ENCODE measurements at regions not wholly inside any gene's neighbourhood (a gene's known extent, or its start where the extent isn't known, plus 50 kb on each side); places are given as distances from the start of the nearest gene placed in this dataset.
"Not testable (repeated sequence)": the region's sequence is repeated elsewhere in the genome, so short reads cannot be mapped to it uniquely, and the experiment has no call there.

DNA sequence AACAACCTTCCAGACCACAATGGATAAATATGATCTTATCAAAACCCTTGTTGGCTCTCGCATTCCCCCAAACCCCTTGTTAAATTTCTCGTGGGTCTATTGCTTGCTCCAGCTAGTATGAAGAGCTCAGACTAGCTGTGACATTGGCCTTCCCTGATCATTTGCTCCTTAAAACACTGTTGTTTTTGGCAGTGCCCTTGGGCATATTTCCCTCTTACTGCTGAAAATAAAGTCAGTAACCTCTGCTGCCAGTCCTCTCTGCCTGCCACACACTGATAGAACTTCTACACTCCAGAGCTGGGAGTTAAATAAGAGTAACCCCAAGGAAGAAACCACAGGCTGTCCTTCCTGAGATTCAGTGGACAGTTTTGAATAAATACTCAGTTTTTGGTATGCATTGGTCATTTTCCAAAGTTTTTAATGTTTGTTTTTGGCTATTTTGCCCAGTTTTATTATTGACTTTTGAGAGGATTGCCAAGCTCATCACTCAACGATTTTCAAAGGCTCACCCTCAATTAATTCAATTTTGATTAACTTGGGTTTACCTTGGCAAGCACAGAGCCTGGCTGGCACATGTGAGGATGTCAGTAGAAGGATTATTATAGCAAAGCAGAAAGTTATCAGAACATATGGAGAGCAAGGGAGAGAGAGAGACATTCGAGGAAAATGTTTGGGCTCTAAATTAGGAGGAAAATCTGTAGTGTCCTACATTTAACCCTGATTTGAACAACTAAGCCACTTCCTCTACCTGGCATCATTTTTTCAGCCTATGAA is 84.3 kb upstream of the SYN3 start:
- DNase-seq (ENCODE audit: low spot score) (no peak), ATAC-seq (peak; percentile 84)

GRCh38 chr22:33139937-33140336 is 81.8 kb upstream of the SYN3 start:
- ATAC-seq, result no peak
- no peak for DNase-seq (ENCODE audit: low spot score)

- not testable (repeated sequence) for ATAC-seq; DNase-seq (ENCODE audit: low spot score)
Measured at GRCh38 chr22:33138333-33138732, 80.2 kb upstream of the SYN3 start.

DNA sequence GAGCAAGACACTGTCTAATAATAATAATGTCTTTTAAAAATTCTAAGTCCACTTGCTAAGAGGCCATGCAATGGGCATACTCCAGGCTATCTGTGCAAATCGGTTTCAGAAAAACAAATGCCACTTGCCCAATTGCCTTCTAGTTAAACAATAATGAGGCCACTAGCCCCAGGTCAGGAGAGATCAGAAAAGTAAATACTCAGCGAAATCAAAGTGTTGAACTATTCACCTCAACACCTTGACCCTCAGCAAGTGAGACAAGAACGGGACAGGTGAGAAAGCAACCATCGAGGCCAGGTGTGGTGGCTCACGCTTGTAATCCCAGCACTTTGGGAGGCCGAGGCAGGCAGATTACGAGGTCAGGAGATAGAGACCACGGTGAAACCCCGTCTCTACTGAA is 72.3 kb upstream of the SYN3 start:
- DNase-seq (ENCODE audit: low spot score), result peak; percentile 61
- ATAC-seq, result peak; percentile 94

DNA sequence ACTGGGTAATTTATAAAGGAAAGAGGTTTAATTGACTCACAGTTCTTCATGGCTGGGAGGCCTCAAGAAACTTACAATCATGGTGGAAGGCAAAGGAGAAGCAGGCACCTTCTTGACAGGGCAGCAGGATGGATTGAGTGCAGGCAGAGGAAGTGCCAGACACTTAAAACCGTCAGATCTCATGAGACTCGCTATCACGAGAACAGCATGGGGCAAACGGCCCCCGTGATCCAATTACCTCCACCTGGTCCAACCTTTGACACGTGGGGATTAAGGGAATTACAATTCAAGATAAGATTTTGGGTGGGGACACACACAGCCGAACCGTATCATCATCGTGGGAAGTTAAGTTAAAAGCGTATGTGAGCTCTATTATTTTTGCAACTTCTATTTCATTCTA is 71.4 kb upstream of the SYN3 start:
- no peak for DNase-seq (ENCODE audit: low spot score)
- ATAC-seq, result no peak

DNA sequence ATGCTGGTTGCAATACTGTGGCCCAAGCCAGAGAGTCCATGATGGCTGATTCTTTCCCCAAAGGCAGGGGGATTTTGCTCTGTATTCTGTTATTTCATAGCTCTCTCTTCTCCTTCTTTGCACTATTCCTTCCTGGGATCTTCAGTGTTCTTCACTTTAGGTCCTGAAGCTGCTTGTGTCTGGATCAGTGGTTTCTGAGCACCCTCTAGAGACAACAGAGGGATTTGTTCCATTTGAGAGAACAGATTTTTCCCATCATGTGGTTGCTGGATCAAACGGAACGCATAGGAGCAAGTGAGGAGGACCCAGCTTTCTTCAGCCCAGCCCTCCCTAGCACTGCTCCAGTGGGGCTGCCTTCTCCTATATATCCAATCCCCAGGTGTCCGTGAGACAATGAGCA is 68.7 kb upstream of the SYN3 start:
- DNase-seq (ENCODE audit: low spot score) (no peak), ATAC-seq (peak; percentile 64)

DNA sequence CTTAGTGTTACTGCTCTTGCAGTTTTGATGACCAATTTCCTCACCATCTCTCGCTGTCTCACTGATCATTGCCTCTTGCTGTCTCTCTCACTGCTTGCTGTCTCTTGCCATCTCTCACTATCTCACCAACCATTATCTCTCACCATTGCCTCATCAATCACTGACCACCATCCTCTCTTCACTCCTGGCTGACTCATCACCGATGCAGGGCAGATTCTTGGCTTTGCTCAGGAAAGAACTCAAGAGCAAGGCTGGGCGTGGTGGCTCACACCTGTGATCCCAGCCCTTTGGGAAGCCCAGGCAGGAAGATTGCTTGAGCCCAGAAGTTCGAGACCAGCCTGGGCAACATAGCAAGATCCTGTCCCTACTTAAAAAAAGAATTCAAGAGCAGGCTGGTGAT is 66.3 kb upstream of the SYN3 start:
- DNase-seq (ENCODE audit: low spot score), result no peak
- ATAC-seq, result no peak

GRCh38 chr22:33122439-33122838 is 64.3 kb upstream of the SYN3 start:
- not testable (repeated sequence) for DNase-seq (ENCODE audit: low spot score); ATAC-seq

DNA sequence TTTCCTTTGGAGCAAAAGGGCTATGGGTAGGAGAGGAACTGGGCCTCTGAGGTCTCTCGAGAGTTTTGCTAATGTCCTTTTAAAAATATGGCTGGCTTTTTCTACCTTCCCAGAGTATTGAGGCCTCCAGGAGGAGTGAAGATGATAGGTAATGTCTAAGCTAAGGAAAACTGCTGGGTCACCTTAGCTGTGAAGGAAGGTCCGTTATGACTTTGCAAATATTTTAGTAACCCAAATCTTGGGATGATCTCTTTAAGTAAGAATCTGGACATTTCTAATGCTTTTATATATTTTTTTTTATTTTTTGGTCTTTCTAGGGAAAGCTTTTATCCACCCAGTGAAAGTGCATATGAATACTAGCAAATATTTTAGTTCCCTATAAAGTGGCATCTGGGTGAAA is 60.9 kb upstream of the SYN3 start:
- no peak for ATAC-seq
- no peak for DNase-seq (ENCODE audit: low spot score)

DNA sequence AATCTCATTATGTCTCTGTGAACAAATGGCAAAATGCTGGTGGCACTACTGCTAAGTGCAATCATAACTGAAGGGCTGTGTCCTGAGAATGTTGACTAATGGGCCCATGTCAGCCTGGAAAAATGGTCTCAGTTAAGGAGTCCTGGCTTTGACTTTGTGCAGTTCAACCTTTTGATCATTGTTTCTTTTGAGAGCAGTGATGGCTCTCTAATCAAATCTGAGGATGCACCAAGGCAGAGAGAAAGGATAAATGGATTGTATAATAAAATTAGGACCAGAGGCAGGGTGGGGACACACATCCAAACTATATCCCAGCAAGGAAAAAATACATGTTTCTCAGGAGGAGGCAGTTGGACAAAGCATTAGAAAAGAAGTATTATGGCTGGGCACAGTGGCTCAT is 59.6 kb upstream of the SYN3 start:
- DNase-seq (ENCODE audit: low spot score) (no peak), ATAC-seq (no peak)

DNA sequence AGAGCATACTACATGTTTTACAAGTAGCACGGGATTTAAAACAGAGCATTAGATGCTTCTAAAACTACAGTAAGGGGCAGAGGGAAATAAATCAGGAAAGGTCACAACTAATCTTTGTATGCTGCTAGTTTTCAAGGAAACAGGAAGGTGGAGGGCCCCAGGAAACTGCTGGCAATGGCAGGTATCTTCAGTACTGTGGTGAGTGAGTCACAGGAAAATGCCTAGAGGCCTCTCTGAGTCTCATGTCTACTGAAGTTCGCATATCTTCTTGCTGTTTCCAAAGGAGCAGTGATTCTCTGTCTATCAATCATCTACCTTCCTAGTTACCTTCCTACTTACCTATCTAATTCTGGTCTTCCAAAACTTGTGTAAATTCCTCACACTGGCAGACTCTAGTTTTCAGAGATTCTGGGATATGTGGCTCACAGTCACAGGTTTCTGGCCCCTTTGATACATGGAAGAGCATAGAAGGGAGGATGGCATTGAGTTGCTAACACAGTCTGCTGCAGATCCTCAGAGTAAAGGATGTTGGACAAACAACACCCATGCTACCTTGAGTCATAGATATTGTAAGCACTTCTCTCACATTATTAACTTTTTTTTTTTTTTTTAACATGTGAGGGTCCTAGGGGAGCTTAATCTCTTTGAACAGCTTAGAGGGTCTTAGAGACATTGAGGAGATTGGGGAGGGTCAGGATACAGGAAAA is 58.8 kb upstream of the SYN3 start:
- ATAC-seq, result no peak
- no peak for DNase-seq (ENCODE audit: low spot score)

- ATAC-seq (no peak), DNase-seq (ENCODE audit: low spot score) (no peak)
Measured at GRCh38 chr22:33114565-33114964, 56.4 kb upstream of the SYN3 start.

- ATAC-seq (no peak), DNase-seq (ENCODE audit: low spot score) (no peak)
Measured at GRCh38 chr22:33112580-33112979, 54.4 kb upstream of the SYN3 start.

DNA sequence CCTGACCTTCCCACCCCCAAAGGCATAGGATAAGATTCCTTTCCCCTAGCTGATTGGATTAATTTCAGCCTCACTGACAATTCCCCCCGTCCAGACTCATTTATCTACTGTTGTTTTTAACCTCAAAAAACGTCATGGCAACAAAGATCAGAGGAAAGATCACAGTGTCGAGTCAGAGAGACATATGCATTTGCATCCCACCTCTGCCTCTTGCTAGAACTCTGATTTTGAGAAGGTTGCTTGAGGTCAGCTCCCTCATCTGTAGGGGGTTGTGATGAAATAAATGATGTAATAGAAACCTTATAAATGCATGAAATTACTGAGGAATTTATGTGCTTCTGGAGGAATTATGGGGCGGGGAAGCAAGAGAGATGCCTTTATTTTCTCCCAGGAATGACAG is 53.3 kb upstream of the SYN3 start:
- no peak for ATAC-seq
- no peak for DNase-seq (ENCODE audit: low spot score)

- DNase-seq (ENCODE audit: low spot score) (no peak), ATAC-seq (no peak)
Measured at GRCh38 chr22:33110562-33111163, 52.5 kb upstream of the SYN3 start.

DNA sequence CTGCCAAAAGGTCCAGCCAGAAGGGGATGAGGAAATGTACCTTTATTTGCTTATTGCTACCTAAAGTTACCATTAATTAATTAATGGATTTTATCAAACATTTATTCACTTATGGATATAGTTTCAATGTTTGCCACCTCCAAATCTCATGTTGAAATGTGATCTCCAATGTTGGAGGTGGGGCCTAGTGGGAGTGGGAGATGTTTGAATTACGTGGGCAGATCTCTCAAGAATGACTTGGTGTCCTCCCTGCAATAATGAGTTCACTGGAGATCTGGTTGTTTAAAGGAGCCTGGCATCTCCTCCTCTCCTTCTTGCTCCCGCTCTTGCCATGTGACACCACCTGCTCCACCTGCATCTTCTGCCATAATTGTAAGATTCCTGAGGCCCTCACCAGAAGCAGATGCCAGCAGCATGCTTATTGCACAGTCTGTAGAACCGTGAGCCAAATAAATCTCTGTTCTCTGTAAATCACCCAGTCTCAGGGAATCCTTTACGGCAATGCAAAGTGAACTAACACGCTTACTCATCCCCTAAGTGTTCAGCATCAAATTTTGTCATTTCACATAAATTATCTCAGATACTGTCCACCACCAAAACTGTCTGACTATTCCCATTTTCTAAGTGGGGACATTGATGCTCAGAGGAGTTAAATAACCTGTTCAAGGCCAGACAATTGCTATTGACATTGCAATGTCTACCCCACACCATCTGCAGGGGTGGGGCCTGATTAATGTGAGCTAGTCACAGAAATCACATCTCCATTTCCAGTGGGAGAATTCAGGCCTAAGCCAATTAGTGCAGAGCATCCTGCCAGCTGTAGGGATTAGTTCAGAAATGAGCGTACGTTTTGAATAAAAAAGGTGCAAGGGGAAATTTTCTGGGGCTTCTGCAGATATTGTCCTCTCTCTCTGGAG is 51.6 kb upstream of the SYN3 start:
- no peak for DNase-seq (ENCODE audit: low spot score)
- no peak for ATAC-seq

DNA sequence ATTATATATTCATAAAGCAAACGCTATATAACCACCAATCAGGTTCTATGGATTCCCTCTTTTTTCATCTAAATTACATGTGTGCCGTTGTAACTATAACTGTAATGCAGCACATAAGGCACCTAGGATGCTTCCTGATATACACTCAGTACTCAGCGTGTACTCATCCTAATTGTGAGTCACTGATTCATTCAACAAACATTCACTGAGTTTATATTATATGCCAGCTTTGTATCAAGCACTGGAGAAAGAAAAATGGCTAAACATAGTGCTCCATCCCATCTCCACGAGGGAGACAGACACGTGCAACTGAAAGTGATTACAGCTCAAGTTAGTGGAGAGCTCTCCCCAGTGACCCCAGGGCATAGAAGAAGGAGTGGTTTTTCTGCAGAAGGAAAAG is 49.9 kb upstream of the SYN3 start:
- DNase-seq (ENCODE audit: low spot score) (no peak), ATAC-seq (no peak)
